ENCODE measurements at regions not wholly inside any gene's neighbourhood (a gene's known extent, or its start where the extent isn't known, plus 50 kb on each side); places are given as distances from the start of the nearest gene placed in this dataset.

DNA sequence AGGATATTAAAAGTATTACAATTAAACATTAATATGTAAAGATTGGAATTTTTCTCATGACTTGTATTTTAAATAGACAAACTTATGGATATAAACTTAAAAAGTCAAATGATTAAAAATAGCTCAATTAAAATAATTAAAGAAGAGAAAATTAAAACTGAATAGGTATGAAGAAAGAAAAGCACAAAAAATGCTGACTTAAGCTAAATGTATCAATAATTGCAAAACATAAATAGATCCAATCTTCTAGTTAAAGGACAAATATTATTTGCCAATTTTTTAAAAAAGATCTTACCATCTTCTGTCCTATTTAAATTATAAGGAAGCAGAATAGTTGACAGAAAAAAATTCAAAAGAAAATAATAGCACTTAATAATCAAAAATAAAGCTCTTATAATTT, 646.3 kb upstream of the ANKRD30A start:
- Mint-ChIP-seq H3K36me3 (ENCODE audit: low read depth, unreplicated experiment) (no peaks in the 10 kb centered on the region), H3K27ac (ENCODE audit: unreplicated experiment) (no peak overlapping the region), H3K4me3 (ENCODE audit: unreplicated experiment) (no peak overlapping the region), H3K27me3 (ENCODE audit: low read depth, unreplicated experiment) (no peaks in the 10 kb centered on the region), H3K4me1 (ENCODE audit: low read depth, unreplicated experiment) (no peaks in the 10 kb centered on the region), H3K9me3 (ENCODE audit: unreplicated experiment) (no peaks in the 10 kb centered on the region)
- Histone ChIP-seq H3K27ac (ENCODE audit: low read depth, low read length) (no peak overlapping the region), H3K36me3 (ENCODE audit: insufficient read depth, low read length) (no peaks in the 10 kb centered on the region), H3K9me3 (ENCODE audit: insufficient read depth, low read depth, low read length) (no peaks in the 10 kb centered on the region), H2AFZ (ENCODE audit: low read depth, low read length) (no peak overlapping the region), H3K9ac (ENCODE audit: low read length) (no peak overlapping the region), H4K20me1 (ENCODE audit: insufficient read depth, low read length) (no peaks in the 10 kb centered on the region), H3K79me2 (ENCODE audit: insufficient read depth, low read length) (no peaks in the 10 kb centered on the region), H3K4me2 (ENCODE audit: low read length) (no peak overlapping the region), H3K27me3 (ENCODE audit: insufficient read depth, low read length) (no peaks in the 10 kb centered on the region), H3K4me1 (ENCODE audit: insufficient read depth, low read length) (no peaks in the 10 kb centered on the region), H3K4me3 (ENCODE audit: insufficient read depth, low read depth, low read length) (no peak overlapping the region)
- DNase-seq (ENCODE audit: low read depth) (no peak), FAIRE-seq (no peak)
- TF ChIP-seq, protein P1, sequence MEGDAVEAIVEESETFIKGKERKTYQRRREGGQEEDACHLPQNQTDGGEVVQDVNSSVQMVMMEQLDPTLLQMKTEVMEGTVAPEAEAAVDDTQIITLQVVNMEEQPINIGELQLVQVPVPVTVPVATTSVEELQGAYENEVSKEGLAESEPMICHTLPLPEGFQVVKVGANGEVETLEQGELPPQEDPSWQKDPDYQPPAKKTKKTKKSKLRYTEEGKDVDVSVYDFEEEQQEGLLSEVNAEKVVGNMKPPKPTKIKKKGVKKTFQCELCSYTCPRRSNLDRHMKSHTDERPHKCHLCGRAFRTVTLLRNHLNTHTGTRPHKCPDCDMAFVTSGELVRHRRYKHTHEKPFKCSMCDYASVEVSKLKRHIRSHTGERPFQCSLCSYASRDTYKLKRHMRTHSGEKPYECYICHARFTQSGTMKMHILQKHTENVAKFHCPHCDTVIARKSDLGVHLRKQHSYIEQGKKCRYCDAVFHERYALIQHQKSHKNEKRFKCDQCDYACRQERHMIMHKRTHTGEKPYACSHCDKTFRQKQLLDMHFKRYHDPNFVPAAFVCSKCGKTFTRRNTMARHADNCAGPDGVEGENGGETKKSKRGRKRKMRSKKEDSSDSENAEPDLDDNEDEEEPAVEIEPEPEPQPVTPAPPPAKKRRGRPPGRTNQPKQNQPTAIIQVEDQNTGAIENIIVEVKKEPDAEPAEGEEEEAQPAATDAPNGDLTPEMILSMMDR (IDR thresholded peaks at IDR 0.05; ENCODE audit: insufficient read depth, low read depth, low read length): no peak
- TF ChIP-seq EZH2 (IDR thresholded peaks at IDR 0.05; ENCODE audit: insufficient read depth, low read length): no peak

DNA sequence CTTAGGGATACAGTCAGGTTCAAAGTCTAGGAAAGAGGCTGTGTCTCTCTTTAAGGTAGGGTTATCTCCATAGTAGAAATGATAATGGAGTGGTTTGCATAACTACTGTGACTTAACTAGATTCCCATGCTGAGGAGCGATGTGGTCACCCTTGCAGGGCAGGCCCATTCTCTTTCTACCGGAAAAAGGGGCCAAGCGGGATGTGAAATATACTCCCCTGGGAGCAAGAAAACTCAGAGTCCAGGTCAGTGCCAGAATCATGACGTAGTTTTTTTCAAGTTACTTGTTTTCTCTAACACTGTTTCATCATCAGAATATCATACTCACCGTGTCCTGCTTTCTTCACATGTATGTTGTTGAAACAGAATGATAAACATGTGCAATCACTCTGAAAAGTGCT, 649.0 kb upstream of the ANKRD30A start:
- Histone ChIP-seq H3K27ac (ENCODE audit: low read depth, low read length) (no peak overlapping the region), H3K4me3 (ENCODE audit: insufficient read depth, low read depth, low read length) (no peak overlapping the region), H3K79me2 (ENCODE audit: insufficient read depth, low read length) (no peaks in the 10 kb centered on the region), H3K36me3 (ENCODE audit: insufficient read depth, low read length) (no peaks in the 10 kb centered on the region), H4K20me1 (ENCODE audit: insufficient read depth, low read length) (no peaks in the 10 kb centered on the region), H3K9me3 (ENCODE audit: insufficient read depth, low read depth, low read length) (no peaks in the 10 kb centered on the region), H3K4me2 (ENCODE audit: low read length) (no peak overlapping the region), H3K9ac (ENCODE audit: low read length) (no peak overlapping the region), H2AFZ (ENCODE audit: low read depth, low read length) (no peak overlapping the region), H3K4me1 (ENCODE audit: insufficient read depth, low read length) (no peaks in the 10 kb centered on the region), H3K27me3 (ENCODE audit: insufficient read depth, low read length) (no peaks in the 10 kb centered on the region)
- H3K36me3 Mint-ChIP-seq (ENCODE audit: low read depth, unreplicated experiment): no peaks in the 10 kb centered on the region
- no peak for FAIRE-seq
- no peak overlapping the region for H3K27ac Mint-ChIP-seq (ENCODE audit: unreplicated experiment)
- no peaks in the 10 kb centered on the region for H3K27me3 Mint-ChIP-seq (ENCODE audit: low read depth, unreplicated experiment)
- no peak overlapping the region for H3K4me3 Mint-ChIP-seq (ENCODE audit: unreplicated experiment)
- H3K4me1 Mint-ChIP-seq (ENCODE audit: low read depth, unreplicated experiment): no peaks in the 10 kb centered on the region
- no peak for DNase-seq (ENCODE audit: low read depth)
- no peaks in the 10 kb centered on the region for H3K9me3 Mint-ChIP-seq (ENCODE audit: unreplicated experiment)
- TF ChIP-seq, protein P1 (IDR thresholded peaks at IDR 0.05; ENCODE audit: insufficient read depth, low read depth, low read length): no peak
- no peak for TF ChIP-seq EZH2 (IDR thresholded peaks at IDR 0.05; ENCODE audit: insufficient read depth, low read length)

DNA sequence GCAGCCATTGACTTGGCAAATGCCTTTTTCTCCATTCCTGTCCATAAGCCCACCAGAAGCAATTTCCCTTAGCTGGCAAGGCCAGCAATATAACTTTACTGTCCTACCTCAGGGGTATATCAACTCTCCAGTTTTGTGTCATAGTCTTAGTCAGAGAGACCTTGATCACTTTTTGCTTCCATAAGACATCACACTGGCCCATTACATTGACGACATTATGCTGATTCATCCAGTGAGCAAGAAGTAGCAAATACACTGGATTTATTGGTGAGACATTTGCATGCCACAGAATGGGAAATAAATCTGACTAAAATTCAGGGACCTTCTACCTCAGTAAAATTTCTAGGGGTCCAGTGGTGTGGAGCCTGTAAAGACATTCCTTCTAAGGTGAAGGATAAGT, 649.7 kb upstream of the ANKRD30A start:
- Histone ChIP-seq H3K4me2 (ENCODE audit: low read length) (no peak overlapping the region), H2AFZ (ENCODE audit: low read depth, low read length) (no peak overlapping the region), H4K20me1 (ENCODE audit: insufficient read depth, low read length) (no peaks in the 10 kb centered on the region), H3K4me1 (ENCODE audit: insufficient read depth, low read length) (no peaks in the 10 kb centered on the region), H3K36me3 (ENCODE audit: insufficient read depth, low read length) (no peaks in the 10 kb centered on the region), H3K27ac (ENCODE audit: low read depth, low read length) (no peak overlapping the region), H3K27me3 (ENCODE audit: insufficient read depth, low read length) (no peaks in the 10 kb centered on the region), H3K4me3 (ENCODE audit: insufficient read depth, low read depth, low read length) (no peak overlapping the region), H3K9ac (ENCODE audit: low read length) (no peak overlapping the region), H3K9me3 (ENCODE audit: insufficient read depth, low read depth, low read length) (no peaks in the 10 kb centered on the region), H3K79me2 (ENCODE audit: insufficient read depth, low read length) (no peaks in the 10 kb centered on the region)
- no peak for FAIRE-seq
- H3K36me3 Mint-ChIP-seq (ENCODE audit: low read depth, unreplicated experiment): no peaks in the 10 kb centered on the region
- no peak for DNase-seq (ENCODE audit: low read depth)
- H3K9me3 Mint-ChIP-seq (ENCODE audit: unreplicated experiment): no peaks in the 10 kb centered on the region
- H3K27ac Mint-ChIP-seq (ENCODE audit: unreplicated experiment): no peak overlapping the region
- no peak overlapping the region for H3K4me3 Mint-ChIP-seq (ENCODE audit: unreplicated experiment)
- H3K27me3 Mint-ChIP-seq (ENCODE audit: low read depth, unreplicated experiment): no peaks in the 10 kb centered on the region
- no peaks in the 10 kb centered on the region for H3K4me1 Mint-ChIP-seq (ENCODE audit: low read depth, unreplicated experiment)
- TF ChIP-seq, protein P1 (IDR thresholded peaks at IDR 0.05; ENCODE audit: insufficient read depth, low read depth, low read length): no peak
- no peak for TF ChIP-seq EZH2 (IDR thresholded peaks at IDR 0.05; ENCODE audit: insufficient read depth, low read length)

Measured in astrocyte (in vitro differentiated cells and primary cell).